Activated CD4-positive, alpha-beta T cell treated with anti-CD3 and anti-CD28 coated beads for 24 hours (primary cell): ENCODE measurements at regions not wholly inside any gene's neighbourhood (a gene's known extent, or its start where the extent isn't known, plus 50 kb on each side); places are given as distances from the start of the nearest gene placed in this dataset.
"Not testable (repeated sequence)": the region's sequence is repeated elsewhere in the genome, so short reads cannot be mapped to it uniquely, and the experiment has no call there.

ENCODE experiments used
- DNase-seq, 2 donors: peaks; one replicate each; pipeline ENCODE4 v3.0.0-alpha.2; 2020; ENCODE audit warnings: low read depth in 2 of 2

- no peak for DNase-seq
These were observed 63.5 kb downstream of the PCDH18 start for GRCh38 chr4:137468836-137469235.

- no peak for DNase-seq
These were observed 64.8 kb downstream of the PCDH18 start for GRCh38 chr4:137467537-137467936.

GRCh38 chr4:137463377-137464003 lies 68.8 kb downstream of the PCDH18 start:
- no peak for DNase-seq

GRCh38 chr4:137455647-137456321 lies 76.5 kb downstream of the PCDH18 start:
- DNase-seq = no peak

GRCh38 chr4:137454767-137455166 lies 77.5 kb downstream of the PCDH18 start:
- DNase-seq = no peak

- DNase-seq = no peak
These were observed 79.5 kb downstream of the PCDH18 start for GRCh38 chr4:137452799-137453198.

GRCh38 chr4:137451172-137451825 lies 81.0 kb downstream of the PCDH18 start:
- DNase-seq = no peak

GRCh38 chr4:137448402-137448801 lies 83.9 kb downstream of the PCDH18 start:
- DNase-seq = no peak

- DNase-seq = no peak
These were observed 86.2 kb downstream of the PCDH18 start for GRCh38 chr4:137446071-137446470.

GRCh38 chr4:137443031-137443800 lies 89.1 kb downstream of the PCDH18 start:
- DNase-seq = no peak

GRCh38 chr4:137432446-137433311 lies 99.6 kb downstream of the PCDH18 start:
- no peak for DNase-seq

- DNase-seq = no peak
These were observed 102.1 kb downstream of the PCDH18 start for GRCh38 chr4:137430171-137430570.

- DNase-seq = no peak
These were observed 104.9 kb downstream of the PCDH18 start for GRCh38 chr4:137427411-137427810.

- no peak for DNase-seq
These were observed 107.0 kb downstream of the PCDH18 start for GRCh38 chr4:137425281-137425680.

- no peak for DNase-seq
These were observed 109.6 kb downstream of the PCDH18 start for GRCh38 chr4:137422666-137423065.

- no peak for DNase-seq
These were observed 110.5 kb downstream of the PCDH18 start for GRCh38 chr4:137421796-137422195.

GRCh38 chr4:137420901-137421396 lies 111.3 kb downstream of the PCDH18 start:
- DNase-seq = no peak

GRCh38 chr4:137417676-137418075 lies 114.6 kb downstream of the PCDH18 start:
- DNase-seq = no peak

GRCh38 chr4:137414802-137415201 lies 117.5 kb downstream of the PCDH18 start:
- no peak for DNase-seq

- DNase-seq = no peak
These were observed 123.6 kb downstream of the PCDH18 start for GRCh38 chr4:137408527-137409177.

GRCh38 chr4:137405833-137406232 lies 126.5 kb downstream of the PCDH18 start:
- not testable (repeated sequence) for DNase-seq
